Loucy (cell line): ENCODE measurements at regions not wholly inside any gene's neighbourhood (a gene's known extent, or its start where the extent isn't known, plus 50 kb on each side); places are given as distances from the start of the nearest gene placed in this dataset.

Experiments
- CTCF ChIP-seq: fragments of 200-600 bp; sonication (generic); conservative IDR thresholded peaks from 2 replicates; pipeline ENCODE4 v1.5.1; 2014; ENCODE audit warnings: mild to moderate bottlenecking, antibody characterized with exemption, low read length
- EZH2phosphoT487 ChIP-seq: fragments of 200-600 bp; IDR thresholded peaks from 2 replicates; pipeline ENCODE4 v1.6.1; 2018; ENCODE audit warnings: antibody characterized with exemption, mild to moderate bottlenecking, moderate library complexity, borderline replicate concordance

- no peak for TF ChIP-seq CTCF
- TF ChIP-seq EZH2phosphoT487: no peak
Observed at GRCh38 chr13:69044629-69045028, 1063.0 kb upstream of the ATXN8OS start.
